C4-2B (cell line): ENCODE measurements at regions not wholly inside any gene's neighbourhood (a gene's known extent, or its start where the extent isn't known, plus 50 kb on each side); places are given as distances from the start of the nearest gene placed in this dataset.

Experiments
- CTCF ChIP-seq: fragments of 450-650 bp; conservative IDR thresholded peaks from 2 replicates; pipeline ENCODE4 v1.5.1; 2017; ENCODE audit warnings: mild to moderate bottlenecking
- ZFX ChIP-seq: fragments of 450-650 bp; IDR thresholded peaks from 2 replicates; pipeline ENCODE4 v1.6.1; 2017

GRCh38 chr4:159002950-159003349 lies 99.9 kb upstream of the RAPGEF2 start:
- no peak for TF ChIP-seq CTCF
- TF ChIP-seq ZFX: no peak
